ENCODE measurements at regions not wholly inside any gene's neighbourhood (a gene's known extent, or its start where the extent isn't known, plus 50 kb on each side); places are given as distances from the start of the nearest gene placed in this dataset.

DNA sequence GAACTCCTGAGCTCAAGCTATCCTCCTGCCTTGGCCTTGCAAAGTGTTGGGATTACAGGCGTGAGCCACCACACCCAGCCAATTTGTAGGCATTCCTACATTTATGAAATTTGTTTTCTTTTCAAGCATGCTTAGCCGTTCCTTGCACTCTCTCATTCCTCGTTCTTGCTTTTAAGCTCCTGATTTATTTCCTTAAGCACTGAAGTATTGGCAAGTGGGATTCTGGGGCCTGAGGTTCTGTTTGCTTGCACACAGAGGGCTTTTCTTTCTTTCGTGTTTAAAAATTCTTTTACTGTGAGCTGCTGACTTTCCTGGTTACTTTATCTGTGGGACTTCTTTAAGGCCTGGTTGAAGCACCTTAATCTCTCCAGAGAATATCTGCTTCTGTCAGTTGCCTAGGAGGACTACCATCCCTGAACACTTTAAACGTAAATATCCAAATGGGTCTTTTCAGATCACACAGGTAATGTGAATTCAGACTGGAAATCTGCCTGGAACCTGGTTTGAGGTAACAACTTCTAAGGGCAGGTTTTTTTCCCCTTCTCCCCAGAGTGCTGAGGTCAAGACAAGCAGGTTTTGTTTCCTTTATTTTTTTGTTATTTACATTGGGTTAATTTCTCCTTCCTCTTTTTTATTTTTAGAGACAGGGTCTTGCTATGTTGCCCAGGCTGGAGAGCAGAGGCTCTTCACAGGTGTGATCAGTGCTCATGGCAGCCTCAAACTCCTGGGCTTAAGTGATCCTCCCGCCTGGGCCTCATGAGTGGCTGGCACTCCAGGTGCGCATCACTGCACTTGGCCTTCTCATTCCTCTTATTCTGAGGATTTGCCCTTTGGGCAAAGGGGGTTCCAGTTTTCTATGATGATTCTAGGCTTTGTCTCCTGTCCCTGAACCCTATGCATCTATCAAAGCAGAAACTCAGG is 102.9 kb downstream of the PFKFB3 start:
- no peak for DNase-seq
- Mint-ChIP-seq H3K36me3 (ENCODE audit: low read depth) (0 out of 2 replicates have a peak, but pooled peaks cover 4% of the 10 kb centered on the region), H3K4me3 (no peak overlapping the region), H3K27ac (no peak overlapping the region), H3K4me1 (ENCODE audit: low read depth) (peaks cover 4% of the 10 kb centered on the region), H3K27me3 (ENCODE audit: insufficient read depth) (peaks cover 9% of the 10 kb centered on the region), H3K9me3 (no peaks in the 10 kb centered on the region)
- TF ChIP-seq, protein P1, sequence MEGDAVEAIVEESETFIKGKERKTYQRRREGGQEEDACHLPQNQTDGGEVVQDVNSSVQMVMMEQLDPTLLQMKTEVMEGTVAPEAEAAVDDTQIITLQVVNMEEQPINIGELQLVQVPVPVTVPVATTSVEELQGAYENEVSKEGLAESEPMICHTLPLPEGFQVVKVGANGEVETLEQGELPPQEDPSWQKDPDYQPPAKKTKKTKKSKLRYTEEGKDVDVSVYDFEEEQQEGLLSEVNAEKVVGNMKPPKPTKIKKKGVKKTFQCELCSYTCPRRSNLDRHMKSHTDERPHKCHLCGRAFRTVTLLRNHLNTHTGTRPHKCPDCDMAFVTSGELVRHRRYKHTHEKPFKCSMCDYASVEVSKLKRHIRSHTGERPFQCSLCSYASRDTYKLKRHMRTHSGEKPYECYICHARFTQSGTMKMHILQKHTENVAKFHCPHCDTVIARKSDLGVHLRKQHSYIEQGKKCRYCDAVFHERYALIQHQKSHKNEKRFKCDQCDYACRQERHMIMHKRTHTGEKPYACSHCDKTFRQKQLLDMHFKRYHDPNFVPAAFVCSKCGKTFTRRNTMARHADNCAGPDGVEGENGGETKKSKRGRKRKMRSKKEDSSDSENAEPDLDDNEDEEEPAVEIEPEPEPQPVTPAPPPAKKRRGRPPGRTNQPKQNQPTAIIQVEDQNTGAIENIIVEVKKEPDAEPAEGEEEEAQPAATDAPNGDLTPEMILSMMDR (IDR thresholded peaks at IDR 0.05): no peak

DNA sequence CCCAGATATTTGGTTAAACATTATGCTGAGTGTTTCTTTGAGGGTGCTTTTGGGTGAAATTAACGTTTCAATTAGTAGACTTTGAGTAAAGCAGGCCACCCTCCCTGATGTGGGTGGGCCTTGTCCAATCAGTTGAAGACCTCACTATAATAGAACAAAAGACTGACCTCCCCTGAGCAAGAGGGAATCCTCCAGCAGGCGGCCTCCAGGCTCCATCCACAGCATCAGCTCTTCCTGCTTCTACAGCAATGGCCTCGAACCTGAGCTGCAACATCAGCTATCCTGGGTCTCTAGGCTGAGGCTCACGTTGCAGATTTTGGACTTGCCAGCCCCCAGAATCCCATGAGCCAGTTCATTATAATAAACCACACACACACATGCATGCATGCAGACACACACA is 104.2 kb downstream of the PFKFB3 start:
- H3K27me3 Mint-ChIP-seq (ENCODE audit: insufficient read depth): peaks cover 9% of the 10 kb centered on the region

DNA sequence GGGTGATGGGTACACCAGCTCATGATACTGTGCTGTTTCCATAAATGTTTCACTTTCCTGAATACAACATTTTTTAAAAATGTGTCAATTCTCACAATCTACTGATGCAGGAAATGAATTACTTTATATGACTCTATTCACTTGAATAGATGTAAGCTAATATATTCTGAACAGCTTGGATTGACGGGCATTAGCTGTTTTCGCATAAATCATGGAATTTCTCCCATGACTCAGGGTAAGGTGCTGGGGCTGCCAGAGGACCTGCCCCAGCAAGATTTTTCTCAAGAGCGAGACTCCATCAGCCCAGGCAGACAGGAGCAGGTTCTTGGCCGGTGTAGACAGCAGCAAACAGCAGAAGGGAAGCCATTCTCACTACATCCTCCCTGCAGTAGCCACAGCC is 107.1 kb downstream of the PFKFB3 start:
- peaks cover 11% of the 10 kb centered on the region for H3K27me3 Mint-ChIP-seq (ENCODE audit: insufficient read depth)
- no peak overlapping the region for H3K4me3 Mint-ChIP-seq
- DNase-seq: no peak
- TF ChIP-seq, protein P1 (IDR thresholded peaks at IDR 0.05): no peak
- no peak overlapping the region for H3K27ac Mint-ChIP-seq
- H3K4me1 Mint-ChIP-seq (ENCODE audit: low read depth): 0 out of 2 replicates have a peak, but pooled peaks cover 5% of the 10 kb centered on the region
- H3K36me3 Mint-ChIP-seq (ENCODE audit: low read depth): 0 out of 2 replicates have a peak, but pooled peaks cover 4% of the 10 kb centered on the region
- no peaks in the 10 kb centered on the region for H3K9me3 Mint-ChIP-seq

More for the DNA sequence above, 104.2 kb downstream of the PFKFB3 start:
- no peaks in the 10 kb centered on the region for H3K4me1 Mint-ChIP-seq (ENCODE audit: low read depth)
- no peak overlapping the region for H3K4me3 Mint-ChIP-seq
- TF ChIP-seq, protein P1 (IDR thresholded peaks at IDR 0.05): no peak
- H3K9me3 Mint-ChIP-seq: no peaks in the 10 kb centered on the region
- H3K27ac Mint-ChIP-seq: no peak overlapping the region
- DNase-seq: no peak
- 0 out of 2 replicates have a peak, but pooled peaks cover 4% of the 10 kb centered on the region for H3K36me3 Mint-ChIP-seq (ENCODE audit: low read depth)

DNA sequence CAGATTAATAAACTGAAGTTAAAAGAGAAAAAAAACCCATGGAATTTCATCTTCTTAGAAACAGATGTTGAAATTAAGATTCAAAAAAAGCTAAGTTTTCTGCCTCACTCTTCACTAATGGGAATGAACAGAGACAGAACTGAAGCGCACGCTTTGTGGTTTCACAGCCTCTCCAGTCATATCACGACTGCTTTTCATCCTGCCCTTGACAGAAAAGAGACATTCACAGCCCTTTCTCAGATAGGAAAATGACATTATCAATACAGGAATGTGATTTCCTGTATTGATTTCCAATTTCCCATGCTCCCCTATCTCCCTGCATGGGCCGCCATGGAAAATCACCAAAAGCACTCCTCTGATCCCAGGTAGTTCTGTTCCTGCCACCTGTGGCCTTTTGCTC is 108.2 kb downstream of the PFKFB3 start:
- 0 out of 2 replicates have a peak, but pooled peaks cover 9% of the 10 kb centered on the region for H3K4me1 Mint-ChIP-seq (ENCODE audit: low read depth)
- H3K27ac Mint-ChIP-seq: no peak overlapping the region
- H3K27me3 Mint-ChIP-seq (ENCODE audit: insufficient read depth): peaks cover 16% of the 10 kb centered on the region
- H3K4me3 Mint-ChIP-seq: no peak overlapping the region
- H3K36me3 Mint-ChIP-seq (ENCODE audit: low read depth): 0 out of 2 replicates have a peak, but pooled peaks cover 4% of the 10 kb centered on the region
- no peaks in the 10 kb centered on the region for H3K9me3 Mint-ChIP-seq
- TF ChIP-seq, protein P1 (IDR thresholded peaks at IDR 0.05): no peak
- no peak for DNase-seq

DNA sequence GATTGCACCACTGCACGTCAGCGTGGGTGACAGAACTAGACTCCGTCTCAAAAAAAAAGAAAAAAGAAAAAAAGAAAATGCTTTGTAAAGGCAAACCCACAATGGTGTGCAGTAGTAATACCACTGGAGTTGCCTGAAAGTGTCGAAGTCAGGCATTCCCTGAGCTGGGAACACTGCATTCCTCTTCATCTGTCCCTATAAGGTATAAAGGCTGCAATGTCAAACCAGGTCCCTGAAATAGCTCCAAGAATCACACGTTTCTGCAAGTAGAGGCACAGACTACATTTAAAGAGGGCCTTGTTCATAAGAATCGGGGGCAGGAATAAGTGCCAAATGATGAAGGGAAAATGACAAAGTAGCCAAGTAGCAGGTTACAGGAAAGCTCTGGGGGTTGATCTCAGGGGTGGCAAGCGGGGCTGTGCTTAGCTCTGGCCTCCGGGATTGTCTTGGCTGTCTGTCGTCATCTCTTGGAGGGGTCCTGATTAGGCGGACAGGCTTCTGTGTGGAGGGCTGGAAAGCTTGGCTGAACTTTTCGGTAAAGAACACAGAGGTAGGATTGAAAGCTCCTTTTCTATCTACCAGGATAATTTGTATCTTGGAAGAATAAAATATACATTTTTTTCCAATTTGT is 109.1 kb downstream of the PFKFB3 start:
- DNase-seq: no peak

More for the DNA sequence above, 109.1 kb downstream of the PFKFB3 start:
- 0 out of 2 replicates have a peak, but pooled peaks cover 9% of the 10 kb centered on the region for H3K4me1 Mint-ChIP-seq (ENCODE audit: low read depth)
- 0 out of 2 replicates have a peak, but pooled peaks cover 2% of the 10 kb centered on the region for H3K36me3 Mint-ChIP-seq (ENCODE audit: low read depth)
- no peak overlapping the region for H3K4me3 Mint-ChIP-seq
- no peak overlapping the region for H3K27ac Mint-ChIP-seq
- TF ChIP-seq, protein P1 (IDR thresholded peaks at IDR 0.05): no peak
- H3K9me3 Mint-ChIP-seq: no peaks in the 10 kb centered on the region
- peaks cover 16% of the 10 kb centered on the region for H3K27me3 Mint-ChIP-seq (ENCODE audit: insufficient read depth)
